Mucosa of descending colon (tissue), 3 donors: ENCODE measurements at regions not wholly inside any gene's neighbourhood (a gene's known extent, or its start where the extent isn't known, plus 50 kb on each side); places are given as distances from the start of the nearest gene placed in this dataset.

Source experiments
- ATAC-seq: fragments of 200-7000 bp; cut with Tn5 transposase; one replicate; pipeline ENCODE4 v1.9.1; 2020; ENCODE audit warnings: mild to moderate bottlenecking, moderate library complexity
- DNase-seq, 3 donors: peaks; one replicate each; pipeline ENCODE4 v3.0.0-alpha.2; 2020
- H3K36me3 ChIP-seq: fragments of 200-600 bp; one replicate; pipeline ENCODE4 v1.8.0; 2021; ENCODE audit warnings: low read depth, mild to moderate bottlenecking
- H3K4me1 ChIP-seq: fragments of 200-600 bp; one replicate; pipeline ENCODE4 v1.8.0; 2021; ENCODE audit warnings: low read depth, mild to moderate bottlenecking
- H3K4me3 ChIP-seq: fragments of 200-600 bp; one replicate; pipeline ENCODE4 v1.8.0; 2021; ENCODE audit warnings: mild to moderate bottlenecking
- H3K9me3 ChIP-seq: fragments of 200-600 bp; one replicate; pipeline ENCODE4 v1.8.0; 2021; ENCODE audit warnings: mild to moderate bottlenecking
- intact Hi-C, 2 donors: fragments of 100-400 bp; cut with DNase I in 1 of 2; cut with micrococcal nuclease in 1 of 2; formaldehyde crosslinking; loops; one replicate each; pipeline versions ENCODE4 v1.11.0 to v1.11.1; 2022; cut with DNase I, micrococcal nuclease
- TF ChIP-seq, protein P1 (sequence below): fragments of 200-600 bp; IDR thresholded peaks from one replicate; pipeline ENCODE4 v1.8.0; 2022; ENCODE audit warnings: antibody characterized with exemption, mild to moderate bottlenecking
- donor health status: DM: no; HTN: no; CAD: no; lungs with moderate emphysema.
- donor health status: DM: no; HTN: no; CAD: no.
- donor health status: DM: no; HTN: yes; CAD: no.

DNA sequence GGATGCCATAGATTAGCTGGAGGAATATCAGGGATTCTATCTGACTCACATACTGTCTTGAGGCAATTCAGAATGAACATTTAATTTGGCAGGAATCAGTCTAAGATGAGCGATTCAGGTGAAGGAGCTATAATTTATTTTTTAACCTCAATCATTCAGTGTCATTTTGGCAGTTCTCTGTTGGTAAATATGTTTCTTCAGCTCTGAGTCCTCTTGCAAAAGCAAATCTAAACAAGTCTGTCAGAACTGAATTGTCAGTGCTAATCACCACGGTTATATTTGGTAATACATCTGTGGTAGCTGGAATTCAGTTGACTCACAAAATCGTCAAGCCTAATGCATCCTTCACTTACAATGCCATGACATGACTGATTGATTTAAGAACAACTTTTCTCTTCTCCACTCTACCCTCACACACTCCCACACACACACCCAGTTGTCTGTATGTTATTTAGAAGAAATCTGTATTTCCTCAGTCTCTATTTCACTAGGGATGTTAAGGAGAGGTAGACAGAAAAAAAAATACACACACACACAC, 516.6 kb upstream of the NXPH2 start:
- no peaks in the 10 kb centered on the region for H3K9me3 ChIP-seq
- TF ChIP-seq, protein P1, sequence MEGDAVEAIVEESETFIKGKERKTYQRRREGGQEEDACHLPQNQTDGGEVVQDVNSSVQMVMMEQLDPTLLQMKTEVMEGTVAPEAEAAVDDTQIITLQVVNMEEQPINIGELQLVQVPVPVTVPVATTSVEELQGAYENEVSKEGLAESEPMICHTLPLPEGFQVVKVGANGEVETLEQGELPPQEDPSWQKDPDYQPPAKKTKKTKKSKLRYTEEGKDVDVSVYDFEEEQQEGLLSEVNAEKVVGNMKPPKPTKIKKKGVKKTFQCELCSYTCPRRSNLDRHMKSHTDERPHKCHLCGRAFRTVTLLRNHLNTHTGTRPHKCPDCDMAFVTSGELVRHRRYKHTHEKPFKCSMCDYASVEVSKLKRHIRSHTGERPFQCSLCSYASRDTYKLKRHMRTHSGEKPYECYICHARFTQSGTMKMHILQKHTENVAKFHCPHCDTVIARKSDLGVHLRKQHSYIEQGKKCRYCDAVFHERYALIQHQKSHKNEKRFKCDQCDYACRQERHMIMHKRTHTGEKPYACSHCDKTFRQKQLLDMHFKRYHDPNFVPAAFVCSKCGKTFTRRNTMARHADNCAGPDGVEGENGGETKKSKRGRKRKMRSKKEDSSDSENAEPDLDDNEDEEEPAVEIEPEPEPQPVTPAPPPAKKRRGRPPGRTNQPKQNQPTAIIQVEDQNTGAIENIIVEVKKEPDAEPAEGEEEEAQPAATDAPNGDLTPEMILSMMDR: no peak
- ATAC-seq: no peak

DNA sequence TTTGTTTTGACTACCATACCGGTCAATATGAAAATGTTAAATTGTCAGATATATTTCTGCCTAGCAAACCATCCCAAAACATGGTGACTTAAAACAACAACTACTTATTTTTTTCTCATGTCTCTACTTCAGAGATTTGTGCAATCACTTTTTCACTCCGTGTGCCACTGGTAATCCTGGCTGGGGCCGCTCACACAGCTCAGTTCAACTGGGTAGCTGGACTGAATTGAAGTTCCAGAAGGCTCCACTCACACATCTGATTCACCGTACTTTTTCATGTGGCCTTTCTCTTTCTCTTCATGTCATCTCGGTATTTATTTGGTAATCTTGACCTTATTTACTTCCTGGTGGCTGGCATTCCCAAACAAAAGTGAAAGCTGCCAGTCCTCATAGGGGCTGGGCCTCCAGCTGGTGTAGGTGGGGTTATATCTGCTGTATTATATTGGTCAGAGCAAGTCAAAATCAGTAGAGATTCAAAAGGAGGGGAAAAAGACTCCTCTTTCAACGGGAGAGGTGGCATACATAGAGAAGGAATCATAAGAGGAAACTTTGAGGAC, 513.9 kb upstream of the NXPH2 start:
- intact Hi-C loops: no loop called here
- Histone ChIP-seq H3K9me3 (no peaks in the 10 kb centered on the region), H3K36me3 (no peaks in the 10 kb centered on the region), H3K4me3 (no peak overlapping the region), H3K4me1 (no peaks in the 10 kb centered on the region)
- ATAC-seq (peak; percentile 64), DNase-seq (no peak)
- TF ChIP-seq, protein P1: no peak

More for the DNA sequence above, 516.6 kb upstream of the NXPH2 start:
- H3K4me1 ChIP-seq: no peaks in the 10 kb centered on the region
- intact Hi-C loops: no loop called here
- DNase-seq: no peak
- no peak overlapping the region for H3K4me3 ChIP-seq
- H3K36me3 ChIP-seq: no peaks in the 10 kb centered on the region

DNA sequence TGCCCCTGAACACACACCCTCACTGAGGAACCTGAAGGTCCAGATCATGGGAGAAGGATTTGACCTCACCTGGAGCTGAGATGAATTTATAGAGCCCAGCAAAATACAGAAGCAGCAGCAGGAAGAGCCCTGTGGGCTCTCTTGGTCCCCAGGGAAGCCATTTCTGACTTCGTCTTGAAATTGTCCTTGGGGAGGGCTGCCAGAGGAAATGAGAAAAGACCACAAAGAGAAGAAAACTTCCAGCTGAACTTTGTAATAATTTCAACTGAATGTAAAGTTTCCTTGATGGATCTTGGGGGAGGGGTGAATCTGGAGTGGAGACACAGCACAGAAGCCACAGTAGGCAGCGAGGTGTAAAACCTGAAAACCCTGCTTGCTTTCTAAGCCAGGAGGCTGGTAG, 500.9 kb upstream of the NXPH2 start:
- no peaks in the 10 kb centered on the region for H3K4me1 ChIP-seq
- intact Hi-C loops: no loop called here
- ATAC-seq: no peak
- H3K4me3 ChIP-seq: no peak overlapping the region
- DNase-seq: no peak
- no peaks in the 10 kb centered on the region for H3K9me3 ChIP-seq
- no peaks in the 10 kb centered on the region for H3K36me3 ChIP-seq
- TF ChIP-seq, protein P1: no peak

DNA sequence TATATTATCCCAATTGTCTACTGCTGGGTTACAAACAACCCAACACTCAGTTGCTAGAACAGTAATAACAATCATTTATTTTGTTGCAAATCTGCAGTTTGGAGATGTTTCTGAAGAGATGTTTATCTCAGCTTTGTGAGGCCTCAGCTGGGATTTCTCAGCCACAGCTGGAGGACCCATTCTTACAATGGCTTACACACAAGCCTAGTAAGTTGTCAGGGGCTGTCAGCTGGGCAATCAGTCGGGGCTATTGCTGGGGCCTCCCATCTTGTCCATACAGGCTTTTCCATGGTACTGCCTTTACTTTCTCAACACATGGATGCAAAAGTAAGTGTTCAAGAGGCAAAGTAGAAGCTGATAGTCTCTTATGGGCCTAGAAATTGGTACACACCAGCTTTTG, 491.7 kb upstream of the NXPH2 start:
- ATAC-seq (no peak), DNase-seq (no peak)
- TF ChIP-seq, protein P1: no peak
- intact Hi-C loops: no loop called here
- Histone ChIP-seq H3K9me3 (no peaks in the 10 kb centered on the region), H3K4me3 (no peak overlapping the region), H3K36me3 (no peaks in the 10 kb centered on the region), H3K4me1 (no peaks in the 10 kb centered on the region)

DNA sequence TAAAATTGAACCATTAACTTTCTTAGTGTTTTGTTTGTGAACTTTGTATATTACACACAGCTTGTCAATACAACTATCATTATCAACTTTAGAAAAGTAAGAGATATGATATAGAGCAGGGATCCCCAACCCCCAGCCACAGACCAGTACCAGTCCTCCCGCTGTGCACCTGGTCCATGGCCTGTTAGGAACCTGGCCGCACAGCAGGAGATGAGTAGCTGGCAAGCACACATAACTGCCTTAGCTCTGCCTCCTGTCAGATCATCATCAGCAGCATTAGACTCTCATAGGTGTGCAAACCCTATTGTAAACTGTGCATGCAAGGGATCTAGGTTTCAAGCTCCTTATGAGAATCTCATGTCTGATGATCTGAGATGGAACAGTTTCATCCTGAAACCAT, 491.0 kb upstream of the NXPH2 start:
- ATAC-seq: no peak
- intact Hi-C loops: no loop called here
- TF ChIP-seq, protein P1: no peak

DNA sequence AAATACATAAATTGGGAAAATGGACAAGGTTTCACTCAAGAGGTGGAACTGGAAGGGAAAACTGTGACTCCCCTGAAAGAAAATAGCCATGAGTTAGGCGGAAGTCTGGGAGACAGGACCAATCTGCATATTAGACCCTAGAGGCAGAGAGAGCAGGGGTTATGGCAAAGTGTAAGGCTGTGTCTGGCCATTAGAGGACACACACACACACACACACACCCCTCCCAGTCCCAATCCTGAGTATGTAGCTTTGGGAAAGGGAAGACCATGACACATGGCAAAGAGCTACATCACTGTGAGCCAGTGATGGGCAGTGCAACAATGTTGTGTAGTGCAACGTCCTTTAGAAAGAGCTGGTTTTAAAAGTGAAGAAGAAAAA, 479.9 kb upstream of the NXPH2 start:
- intact Hi-C loops: no loop called here
- ATAC-seq: no peak
- TF ChIP-seq, protein P1: no peak
- no peaks in the 10 kb centered on the region for H3K9me3 ChIP-seq
- H3K4me1 ChIP-seq: no peaks in the 10 kb centered on the region
- H3K4me3 ChIP-seq: no peak overlapping the region
- no peaks in the 10 kb centered on the region for H3K36me3 ChIP-seq
- no peak for DNase-seq

More for the DNA sequence above, 491.0 kb upstream of the NXPH2 start:
- Histone ChIP-seq H3K4me3 (no peak overlapping the region), H3K36me3 (no peaks in the 10 kb centered on the region), H3K9me3 (no peaks in the 10 kb centered on the region), H3K4me1 (no peaks in the 10 kb centered on the region)
- DNase-seq: no peak
